Esophagus squamous epithelium (tissue), 5 donors: ENCODE measurements at regions not wholly inside any gene's neighbourhood (a gene's known extent, or its start where the extent isn't known, plus 50 kb on each side); places are given as distances from the start of the nearest gene placed in this dataset.

Experiments
- DNase-seq: peaks from one replicate; lab custom pipeline; 2025; lab: John Stamatoyannopoulos, UW
- H3K27ac ChIP-seq, 4 donors: fragments of 200-600 bp; sonication (generic); one replicate each; pipeline ENCODE4 v1.5.1; 2016 to 2019; ENCODE audit warnings: mild to moderate bottlenecking in 1 of 4
- H3K27me3 ChIP-seq, 4 donors: fragments of 200-600 bp; sonication (generic); 1 replicate in 3 of 4; 2 replicates in 1 of 4; pipeline versions ENCODE4 v1.5.1 to v1.6.0; 2017 to 2021; ENCODE audit warnings: antibody characterized with exemption in 1 of 4
- H3K36me3 ChIP-seq, 3 donors: fragments of 200-600 bp; sonication (generic); one replicate each; pipeline ENCODE4 v1.5.1; 2016 to 2019
- H3K4me1 ChIP-seq, 3 donors: fragments of 200-600 bp; sonication (generic); one replicate each; pipeline ENCODE4 v1.5.1; 2017 to 2019
- H3K4me3 ChIP-seq, 4 donors: fragments of 200-600 bp; sonication (generic); 1 replicate in 3 of 4; 2 replicates in 1 of 4; pipeline ENCODE4 v1.5.1; 2016 to 2019; ENCODE audit warnings: mild to moderate bottlenecking in 2 of 4, moderate library complexity in 1 of 4
- H3K9me3 ChIP-seq, 3 donors: fragments of 200-600 bp; sonication (generic); one replicate each; pipeline ENCODE4 v1.5.1; 2016 to 2019
- CTCF ChIP-seq, 6 experiments: fragments of 450-650 bp in 4 of 6; fragments of 200-600 bp in 2 of 6; sonication (generic) in 2 of 6; IDR thresholded peaks; one replicate each; pipeline ENCODE4 v1.5.1; 2016 to 2019; ENCODE audit warnings: antibody characterized with exemption in 6 of 6, mild to moderate bottlenecking in 4 of 6, moderate library complexity in 4 of 6
- POLR2A ChIP-seq, 4 donors: fragments of 450-650 bp; IDR thresholded peaks; one replicate each; pipeline ENCODE4 v1.6.1; 2017; ENCODE audit warnings: antibody characterized with exemption in 4 of 4, mild to moderate bottlenecking in 4 of 4, moderate library complexity in 3 of 4
- WGBS, 2 donors: methylation state at CpG; one replicate each; pipeline ENCODE4 v1.1.5; 2018; 5-methylcytosine and 5-hydroxymethylcytosine counted together
- intact Hi-C: fragments of 100-400 bp; cut with DNase I; formaldehyde crosslinking; loops from one replicate; pipeline ENCODE4 v1.15.0; 2022
- donor health status: DM: yes; HTN: yes; CAD: no.

GRCh38 chr9:90306158-90306557, 336.5 kb downstream of the DIRAS2 start:
- WGBS, 2 donors = 66 to 82% methylated on average over 2 to 5 of the region's 11 CpGs
- DNase-seq = no peak
- Histone ChIP-seq H3K4me3 (no peak overlapping the region), H3K27me3 (peaks cover 0 to 15% (median 0%) of the 10 kb centered on the region in 4 donors), H3K36me3 (no peaks in the 10 kb centered on the region), H3K27ac (no peak overlapping the region), H3K9me3 (no peaks in the 10 kb centered on the region), H3K4me1 (no peaks in the 10 kb centered on the region)
- TF ChIP-seq POLR2A (IDR thresholded peaks at IDR 0.05) (no peak), CTCF (IDR thresholded peaks at IDR 0.05) (no peak)
- intact Hi-C loops = no loop called here

- Histone ChIP-seq H3K27ac (no peak overlapping the region), H3K4me3 (no peak overlapping the region), H3K27me3 (peaks cover 0 to 15% (median 0%) of the 10 kb centered on the region in 4 donors), H3K9me3 (no peaks in the 10 kb centered on the region), H3K4me1 (no peaks in the 10 kb centered on the region), H3K36me3 (no peaks in the 10 kb centered on the region)
- WGBS, 2 donors = 71 to 86% methylated on average over 3 to 4 of the region's 4 CpGs
- TF ChIP-seq CTCF (IDR thresholded peaks at IDR 0.05) (no peak), POLR2A (IDR thresholded peaks at IDR 0.05) (no peak)
- intact Hi-C loops = no loop called here
- DNase-seq = no peak
These were observed 335.3 kb downstream of the DIRAS2 start for GRCh38 chr9:90307167-90307833.

GRCh38 chr9:90307891-90308290, 334.7 kb downstream of the DIRAS2 start:
- TF ChIP-seq POLR2A (IDR thresholded peaks at IDR 0.05) (no peak), CTCF (IDR thresholded peaks at IDR 0.05) (no peak)
- no peak overlapping the region for H3K4me3 ChIP-seq
- WGBS, 2 donors = 65 to 72% methylated on average over 4 of the region's 4 CpGs
- H3K36me3 ChIP-seq = no peaks in the 10 kb centered on the region
- intact Hi-C loops = no loop called here
- no peak for DNase-seq
- no peak overlapping the region for H3K27ac ChIP-seq
- H3K4me1 ChIP-seq = no peaks in the 10 kb centered on the region
- H3K9me3 ChIP-seq = no peaks in the 10 kb centered on the region
- H3K27me3 ChIP-seq = peaks cover 0 to 15% (median 0%) of the 10 kb centered on the region in 4 donors

GRCh38 chr9:90308691-90309090, 333.9 kb downstream of the DIRAS2 start:
- WGBS, 2 donors = 61 to 82% methylated on average over 4 of the region's 4 CpGs
- H3K4me3 ChIP-seq = no peak overlapping the region
- no peak overlapping the region for H3K27ac ChIP-seq
- peaks cover 0 to 13% (median 0%) of the 10 kb centered on the region in 4 donors for H3K27me3 ChIP-seq
- no peaks in the 10 kb centered on the region for H3K4me1 ChIP-seq
- no peak for DNase-seq
- H3K9me3 ChIP-seq = no peaks in the 10 kb centered on the region
- intact Hi-C loops = no loop called here
- TF ChIP-seq CTCF (IDR thresholded peaks at IDR 0.05) (no peak), POLR2A (IDR thresholded peaks at IDR 0.05) (no peak)
- H3K36me3 ChIP-seq = no peaks in the 10 kb centered on the region

- intact Hi-C loops = no loop called here
- DNase-seq = no peak
- Histone ChIP-seq H3K4me3 (no peak overlapping the region), H3K36me3 (no peaks in the 10 kb centered on the region), H3K27ac (no peak overlapping the region), H3K27me3 (peaks cover 0 to under 1% (median 0%) of the 10 kb centered on the region in 4 donors), H3K4me1 (no peaks in the 10 kb centered on the region), H3K9me3 (no peaks in the 10 kb centered on the region)
- 89 to 90% methylated on average over 7 of the region's 7 CpGs for WGBS, 2 donors
- TF ChIP-seq CTCF (IDR thresholded peaks at IDR 0.05) (no peak), POLR2A (IDR thresholded peaks at IDR 0.05) (no peak)
These were observed 332.7 kb downstream of the DIRAS2 start for GRCh38 chr9:90309809-90310520.
